H9 (cell line): ENCODE measurements at regions not wholly inside any gene's neighbourhood (a gene's known extent, or its start where the extent isn't known, plus 50 kb on each side); places are given as distances from the start of the nearest gene placed in this dataset.

ENCODE experiments used
- DNase-seq: peaks from one replicate; pipeline ENCODE4 v3.0.0-alpha.2; 2017
- H2AFZ ChIP-seq: one replicate; pipeline ENCODE4 v1.6.1; 2013; ENCODE audit warnings: mild to moderate bottlenecking, low read length, control low read depth, moderate library complexity
- H2AK5ac ChIP-seq: 2 replicates; pipeline ENCODE4 v1.6.1; 2013; ENCODE audit warnings: low read length, control low read depth, mixed read lengths; ENCODE audit not compliant: insufficient read length
- H2BK120ac ChIP-seq: one replicate; pipeline ENCODE4 v1.6.1; 2013; ENCODE audit warnings: low read depth, mild to moderate bottlenecking, low read length, control low read depth, inconsistent platforms; ENCODE audit not compliant: poor library complexity, severe bottlenecking
- H2BK12ac ChIP-seq: 2 replicates; pipeline ENCODE4 v1.6.1; 2013; ENCODE audit warnings: low read length, control low read depth, mixed read lengths, low read depth; ENCODE audit not compliant: insufficient read length
- H2BK15ac ChIP-seq: 2 replicates; pipeline ENCODE4 v1.6.1; 2013; ENCODE audit warnings: low read depth, low read length, control low read depth
- H2BK20ac ChIP-seq: one replicate; pipeline ENCODE4 v1.6.1; 2013; ENCODE audit warnings: low read depth, mild to moderate bottlenecking, low read length, control low read depth, inconsistent platforms; ENCODE audit not compliant: poor library complexity, severe bottlenecking
- H2BK5ac ChIP-seq: 2 replicates; pipeline ENCODE4 v1.6.1; 2013; ENCODE audit warnings: low read length, control low read depth, mixed read lengths; ENCODE audit not compliant: insufficient read length
- H3K14ac ChIP-seq: 2 replicates; pipeline ENCODE4 v1.6.1; 2013; ENCODE audit warnings: low read length, control low read depth; ENCODE audit not compliant: insufficient read depth
- H3K18ac ChIP-seq: 2 replicates; pipeline ENCODE4 v1.6.1; 2013; ENCODE audit warnings: low read depth, mild to moderate bottlenecking, mixed read lengths, low read length, control low read depth; ENCODE audit not compliant: insufficient read length
- H3K23ac ChIP-seq: 2 replicates; pipeline ENCODE4 v1.6.1; 2013; ENCODE audit warnings: low read length, control low read depth, mixed read lengths, low read depth; ENCODE audit not compliant: insufficient read length
- H3K23me2 ChIP-seq: 2 replicates; pipeline ENCODE4 v1.6.1; 2013; ENCODE audit warnings: low read depth, mild to moderate bottlenecking, mixed read lengths, low read length, control low read depth; ENCODE audit not compliant: insufficient read length, poor library complexity, severe bottlenecking
- H3K27ac ChIP-seq: 2 replicates; pipeline ENCODE4 v1.5.1; 2013; ENCODE audit warnings: low read length, control low read depth, mixed read lengths, low read depth; ENCODE audit not compliant: insufficient read length
- H3K27me3 ChIP-seq: 2 replicates; pipeline ENCODE4 v1.6.1; 2013; ENCODE audit warnings: low read length, control low read depth, inconsistent platforms; ENCODE audit not compliant: insufficient read depth
- H3K4ac ChIP-seq: 2 replicates; pipeline ENCODE4 v1.6.1; 2013; ENCODE audit warnings: low read depth, mild to moderate bottlenecking, control low read depth, inconsistent platforms, low read length, moderate library complexity
- H3K4me1 ChIP-seq: 2 replicates; pipeline ENCODE4 v1.6.1; 2013; ENCODE audit warnings: low read length, control low read depth, inconsistent platforms; ENCODE audit not compliant: insufficient read depth
- H3K4me2 ChIP-seq: 2 replicates; pipeline ENCODE4 v1.6.1; 2013; ENCODE audit warnings: low read length, control low read depth, mixed read lengths; ENCODE audit not compliant: insufficient read length, insufficient read depth
- H3K56ac ChIP-seq: 2 replicates; pipeline ENCODE4 v1.6.1; 2013; ENCODE audit warnings: low read depth, mild to moderate bottlenecking, mixed read lengths, low read length, control low read depth; ENCODE audit not compliant: insufficient read length
- H3K79me1 ChIP-seq: 2 replicates; pipeline ENCODE4 v1.6.1; 2013; ENCODE audit warnings: low read depth, mild to moderate bottlenecking, moderate library complexity, low read length, control low read depth, inconsistent platforms; ENCODE audit not compliant: insufficient read depth, poor library complexity, severe bottlenecking
- H3K79me2 ChIP-seq: 2 replicates; pipeline ENCODE4 v1.6.1; 2013; ENCODE audit warnings: low read length, control low read depth, inconsistent platforms; ENCODE audit not compliant: insufficient read depth
- H3K9ac ChIP-seq: 2 replicates; pipeline ENCODE4 v1.6.1; 2013; ENCODE audit warnings: low read length, control low read depth, mixed read lengths; ENCODE audit not compliant: insufficient read length; ENCODE audit errors: extremely low read depth
- H3K9me3 ChIP-seq: one replicate; pipeline ENCODE4 v1.6.1; 2013; ENCODE audit warnings: low read depth, low read length, inconsistent platforms; ENCODE audit not compliant: control insufficient read depth
- H3T11ph ChIP-seq: one replicate; pipeline ENCODE4 v1.6.1; 2013; ENCODE audit warnings: mild to moderate bottlenecking, low read length, control low read depth, inconsistent platforms
- H4K20me1 ChIP-seq: one replicate; pipeline ENCODE4 v1.6.1; 2013; ENCODE audit not compliant: control insufficient read depth, insufficient read length, insufficient read depth
- H4K5ac ChIP-seq: 2 replicates; pipeline ENCODE4 v1.6.1; 2013; ENCODE audit warnings: low read depth, mild to moderate bottlenecking, mixed read lengths, low read length, control low read depth; ENCODE audit not compliant: insufficient read length
- H4K8ac ChIP-seq: replicated peaks from 2 replicates; pipeline ENCODE4 v1.6.1; 2013; ENCODE audit warnings: low read length, control low read depth, mixed read lengths, low read depth; ENCODE audit not compliant: insufficient read length
- H4K91ac ChIP-seq: 2 replicates; pipeline ENCODE4 v1.6.1; 2013; ENCODE audit warnings: low read depth, mild to moderate bottlenecking, moderate library complexity, mixed read lengths, low read length, control low read depth; ENCODE audit not compliant: insufficient read length
- H3K27ac Mint-ChIP-seq, 3 experiments: 2 replicates in 2 of 3; 3 replicates in 1 of 3; pipeline ENCODE4 v1.8.0; 2020 to 2021; ENCODE audit warnings: mixed read lengths in 3 of 3, mild to moderate bottlenecking in 1 of 3, moderate library complexity in 1 of 3
- H3K27me3 Mint-ChIP-seq: 2 replicates; pipeline ENCODE4 v1.8.0; 2021; ENCODE audit warnings: low read depth, mild to moderate bottlenecking, moderate library complexity, mixed read lengths
- H3K36me3 Mint-ChIP-seq, 3 experiments: 2 replicates in 2 of 3; 3 replicates in 1 of 3; pipeline ENCODE4 v1.8.0; 2020 to 2021; ENCODE audit warnings: low read depth in 3 of 3, mixed read lengths in 3 of 3; ENCODE audit not compliant: insufficient read depth in 1 of 3
- H3K4me1 Mint-ChIP-seq, 2 experiments: 2 replicates each; pipeline ENCODE4 v1.8.0; 2020; ENCODE audit warnings: mixed read lengths in 2 of 2
- H3K4me3 Mint-ChIP-seq, 2 experiments: 2 replicates in 1 of 2; 3 replicates in 1 of 2; pipeline ENCODE4 v1.8.0; 2020 to 2021; ENCODE audit warnings: mild to moderate bottlenecking in 2 of 2, mixed read lengths in 2 of 2, moderate library complexity in 1 of 2
- H3K9me3 Mint-ChIP-seq, 2 experiments: 2 replicates in 1 of 2; 3 replicates in 1 of 2; pipeline ENCODE4 v1.8.0; 2020; ENCODE audit warnings: mild to moderate bottlenecking in 2 of 2, mixed read lengths in 2 of 2, moderate library complexity in 1 of 2
- WGBS: extraction: QIAGEN DNeasy Blood & Tissue Kit; methylation state at CpG from one replicate; pipeline ENCODE4 v1.1.7; 2013; ENCODE audit warnings: missing lambda C conversion rate, low lambda C conversion rate, mixed read lengths; ENCODE audit not compliant: insufficient read length; ENCODE audit errors: extremely low coverage; 5-methylcytosine and 5-hydroxymethylcytosine counted together
- TF ChIP-seq, protein P1 (sequence below): fragments of 200-600 bp; sonication (generic); conservative IDR thresholded peaks from 3 replicates; pipeline ENCODE4 v1.8.0; 2021; ENCODE audit warnings: antibody characterized with exemption, mild to moderate bottlenecking

DNA sequence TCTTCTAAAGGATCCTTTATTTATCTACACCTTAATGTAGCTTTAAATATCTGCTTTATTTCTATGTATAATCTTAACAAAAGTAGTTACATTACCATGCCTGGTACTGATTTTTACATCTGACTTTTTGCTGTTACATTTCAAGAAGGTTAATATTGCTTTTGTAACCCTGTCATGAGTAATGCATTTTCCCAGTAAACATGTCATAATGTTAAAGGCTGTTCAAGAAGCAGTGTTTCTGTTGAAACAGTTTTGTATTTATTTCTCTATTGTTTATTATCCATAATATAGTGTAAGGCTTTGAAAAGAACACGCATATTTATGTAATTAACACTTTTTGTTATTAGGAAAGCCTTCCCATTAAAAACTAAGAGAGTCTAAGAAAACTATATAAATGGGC, 98.5 kb upstream of the SOX2 start:
- H3K27me3 Mint-ChIP-seq: no peaks in the 10 kb centered on the region
- H3K4me3 Mint-ChIP-seq: no peak overlapping the region
- no peak overlapping the region for H2BK12ac ChIP-seq
- WGBS: no CpG with 5 or more reads among the region's 1 CpG
- H3K4me2 ChIP-seq: no peak overlapping the region
- H3K36me3 Mint-ChIP-seq: no peaks in the 10 kb centered on the region
- H3K14ac ChIP-seq: no peak overlapping the region
- no peak overlapping the region for H2BK15ac ChIP-seq
- H3K9ac ChIP-seq: no peak overlapping the region
- H3K27me3 ChIP-seq: no peaks in the 10 kb centered on the region
- no peaks in the 10 kb centered on the region for H3K79me1 ChIP-seq
- H2BK20ac ChIP-seq: no peak overlapping the region
- no peak overlapping the region for H4K5ac ChIP-seq
- DNase-seq: no peak
- H3K9me3 Mint-ChIP-seq: no peaks in the 10 kb centered on the region
- no peak overlapping the region for H2AK5ac ChIP-seq
- H3K4ac ChIP-seq: no peak overlapping the region
- no peak overlapping the region for H3K27ac ChIP-seq
- peaks cover 44 to 49% of the 10 kb centered on the region in 2 experiments for H3K4me1 Mint-ChIP-seq
- no peak overlapping the region for H2AFZ ChIP-seq
- TF ChIP-seq, protein P1, sequence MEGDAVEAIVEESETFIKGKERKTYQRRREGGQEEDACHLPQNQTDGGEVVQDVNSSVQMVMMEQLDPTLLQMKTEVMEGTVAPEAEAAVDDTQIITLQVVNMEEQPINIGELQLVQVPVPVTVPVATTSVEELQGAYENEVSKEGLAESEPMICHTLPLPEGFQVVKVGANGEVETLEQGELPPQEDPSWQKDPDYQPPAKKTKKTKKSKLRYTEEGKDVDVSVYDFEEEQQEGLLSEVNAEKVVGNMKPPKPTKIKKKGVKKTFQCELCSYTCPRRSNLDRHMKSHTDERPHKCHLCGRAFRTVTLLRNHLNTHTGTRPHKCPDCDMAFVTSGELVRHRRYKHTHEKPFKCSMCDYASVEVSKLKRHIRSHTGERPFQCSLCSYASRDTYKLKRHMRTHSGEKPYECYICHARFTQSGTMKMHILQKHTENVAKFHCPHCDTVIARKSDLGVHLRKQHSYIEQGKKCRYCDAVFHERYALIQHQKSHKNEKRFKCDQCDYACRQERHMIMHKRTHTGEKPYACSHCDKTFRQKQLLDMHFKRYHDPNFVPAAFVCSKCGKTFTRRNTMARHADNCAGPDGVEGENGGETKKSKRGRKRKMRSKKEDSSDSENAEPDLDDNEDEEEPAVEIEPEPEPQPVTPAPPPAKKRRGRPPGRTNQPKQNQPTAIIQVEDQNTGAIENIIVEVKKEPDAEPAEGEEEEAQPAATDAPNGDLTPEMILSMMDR: no peak
- no peak overlapping the region for H4K91ac ChIP-seq
- H3K4me1 ChIP-seq: no peaks in the 10 kb centered on the region; the same call in 1 of the 2 replicates
- no peak overlapping the region for H3K18ac ChIP-seq
- no peak overlapping the region for H4K8ac ChIP-seq
- H3K9me3 ChIP-seq: no peaks in the 10 kb centered on the region
- H3K27ac Mint-ChIP-seq: no peak overlapping the region
- no peak overlapping the region for H3K56ac ChIP-seq
- no peaks in the 10 kb centered on the region for H3K23me2 ChIP-seq
- H3K23ac ChIP-seq: no peak overlapping the region
- no peaks in the 10 kb centered on the region for H4K20me1 ChIP-seq
- no peak overlapping the region for H2BK5ac ChIP-seq
- no peak overlapping the region for H2BK120ac ChIP-seq
- H3T11ph ChIP-seq: no peak overlapping the region
- H3K79me2 ChIP-seq: no peaks in the 10 kb centered on the region
